ENCODE measurements at regions not wholly inside any gene's neighbourhood (a gene's known extent, or its start where the extent isn't known, plus 50 kb on each side); places are given as distances from the start of the nearest gene placed in this dataset.

GRCh38 chr7:3241686-3242258 lies 59.3 kb upstream of the SDK1 start:
- peaks cover under 1% of the 10 kb centered on the region for H3K9me3 ChIP-seq (ENCODE audit: insufficient read depth, low read depth, low read length)
- H3K4me3 Mint-ChIP-seq (ENCODE audit: unreplicated experiment) = no peak overlapping the region
- no peaks in the 10 kb centered on the region for H3K36me3 ChIP-seq (ENCODE audit: insufficient read depth, low read length)
- no peak overlapping the region for H3K27ac ChIP-seq (ENCODE audit: low read depth, low read length)
- H3K27me3 ChIP-seq (ENCODE audit: insufficient read depth, low read length) = no peaks in the 10 kb centered on the region
- H3K27me3 Mint-ChIP-seq (ENCODE audit: low read depth, unreplicated experiment) = peaks cover 6% of the 10 kb centered on the region
- TF ChIP-seq CTCF (IDR thresholded peaks at IDR 0.05; ENCODE audit: insufficient read depth, low read depth, low read length) = no peak
- TF ChIP-seq EZH2 (IDR thresholded peaks at IDR 0.05; ENCODE audit: insufficient read depth, low read length) = no peak
- no peak overlapping the region for H3K9ac ChIP-seq (ENCODE audit: low read length)
- no peak overlapping the region for H3K27ac Mint-ChIP-seq (ENCODE audit: unreplicated experiment)
- H3K79me2 ChIP-seq (ENCODE audit: insufficient read depth, low read length) = no peaks in the 10 kb centered on the region
- H4K20me1 ChIP-seq (ENCODE audit: insufficient read depth, low read length) = no peaks in the 10 kb centered on the region
- no peak overlapping the region for H2AFZ ChIP-seq (ENCODE audit: low read depth, low read length)
- no peak for FAIRE-seq
- peaks cover 18% of the 10 kb centered on the region for H3K4me1 ChIP-seq (ENCODE audit: insufficient read depth, low read length)
- no peaks in the 10 kb centered on the region for H3K36me3 Mint-ChIP-seq (ENCODE audit: low read depth, unreplicated experiment)
- no peak overlapping the region for H3K4me2 ChIP-seq (ENCODE audit: low read length)
- DNase-seq (ENCODE audit: low read depth) = no peak
- H3K4me3 ChIP-seq (ENCODE audit: insufficient read depth, low read depth, low read length) = no peak overlapping the region
- peaks cover 11% of the 10 kb centered on the region for H3K4me1 Mint-ChIP-seq (ENCODE audit: low read depth, unreplicated experiment)
- peaks cover 11% of the 10 kb centered on the region for H3K9me3 Mint-ChIP-seq (ENCODE audit: unreplicated experiment)

- Histone ChIP-seq H3K4me3 (ENCODE audit: insufficient read depth, low read depth, low read length) (no peak overlapping the region), H3K9me3 (ENCODE audit: insufficient read depth, low read depth, low read length) (no peaks in the 10 kb centered on the region), H3K36me3 (ENCODE audit: insufficient read depth, low read length) (no peaks in the 10 kb centered on the region), H3K79me2 (ENCODE audit: insufficient read depth, low read length) (no peaks in the 10 kb centered on the region), H2AFZ (ENCODE audit: low read depth, low read length) (no peak overlapping the region), H3K9ac (ENCODE audit: low read length) (no peak overlapping the region), H3K27me3 (ENCODE audit: insufficient read depth, low read length) (no peaks in the 10 kb centered on the region), H3K4me1 (ENCODE audit: insufficient read depth, low read length) (peaks cover 18% of the 10 kb centered on the region), H3K27ac (ENCODE audit: low read depth, low read length) (no peak overlapping the region), H4K20me1 (ENCODE audit: insufficient read depth, low read length) (no peaks in the 10 kb centered on the region), H3K4me2 (ENCODE audit: low read length) (no peak overlapping the region)
- Mint-ChIP-seq H3K9me3 (ENCODE audit: unreplicated experiment) (peaks cover 8% of the 10 kb centered on the region), H3K4me3 (ENCODE audit: unreplicated experiment) (no peak overlapping the region), H3K27me3 (ENCODE audit: low read depth, unreplicated experiment) (peaks cover 6% of the 10 kb centered on the region), H3K36me3 (ENCODE audit: low read depth, unreplicated experiment) (no peaks in the 10 kb centered on the region), H3K27ac (ENCODE audit: unreplicated experiment) (no peak overlapping the region), H3K4me1 (ENCODE audit: low read depth, unreplicated experiment) (peaks cover 11% of the 10 kb centered on the region)
- no peak for DNase-seq (ENCODE audit: low read depth)
- FAIRE-seq = no peak
- no peak for TF ChIP-seq EZH2 (IDR thresholded peaks at IDR 0.05; ENCODE audit: insufficient read depth, low read length)
- TF ChIP-seq CTCF (IDR thresholded peaks at IDR 0.05; ENCODE audit: insufficient read depth, low read depth, low read length) = no peak
Observed at GRCh38 chr7:3242398-3242972, 58.6 kb upstream of the SDK1 start.

- no peaks in the 10 kb centered on the region for H3K79me2 ChIP-seq (ENCODE audit: insufficient read depth, low read length)
- peaks cover 6% of the 10 kb centered on the region for H3K27me3 Mint-ChIP-seq (ENCODE audit: low read depth, unreplicated experiment)
- peaks cover 11% of the 10 kb centered on the region for H3K4me1 Mint-ChIP-seq (ENCODE audit: low read depth, unreplicated experiment)
- H3K9ac ChIP-seq (ENCODE audit: low read length) = no peak overlapping the region
- TF ChIP-seq EZH2 (IDR thresholded peaks at IDR 0.05; ENCODE audit: insufficient read depth, low read length) = no peak
- H3K4me3 ChIP-seq (ENCODE audit: insufficient read depth, low read depth, low read length) = no peak overlapping the region
- H4K20me1 ChIP-seq (ENCODE audit: insufficient read depth, low read length) = no peaks in the 10 kb centered on the region
- H3K4me3 Mint-ChIP-seq (ENCODE audit: unreplicated experiment) = no peak overlapping the region
- no peak overlapping the region for H3K4me2 ChIP-seq (ENCODE audit: low read length)
- H3K9me3 Mint-ChIP-seq (ENCODE audit: unreplicated experiment) = peaks cover 2% of the 10 kb centered on the region
- H3K9me3 ChIP-seq (ENCODE audit: insufficient read depth, low read depth, low read length) = no peaks in the 10 kb centered on the region
- FAIRE-seq (no peak), DNase-seq (ENCODE audit: low read depth) (no peak)
- H3K4me1 ChIP-seq (ENCODE audit: insufficient read depth, low read length) = peaks cover 18% of the 10 kb centered on the region
- H3K27me3 ChIP-seq (ENCODE audit: insufficient read depth, low read length) = no peaks in the 10 kb centered on the region
- no peaks in the 10 kb centered on the region for H3K36me3 Mint-ChIP-seq (ENCODE audit: low read depth, unreplicated experiment)
- no peaks in the 10 kb centered on the region for H3K36me3 ChIP-seq (ENCODE audit: insufficient read depth, low read length)
- H3K27ac Mint-ChIP-seq (ENCODE audit: unreplicated experiment) = no peak overlapping the region
- H2AFZ ChIP-seq (ENCODE audit: low read depth, low read length) = no peak overlapping the region
- no peak overlapping the region for H3K27ac ChIP-seq (ENCODE audit: low read depth, low read length)
Observed at GRCh38 chr7:3243256-3243655, 57.8 kb upstream of the SDK1 start.

All from astrocyte (in vitro differentiated cells and primary cell).